Keratinocyte (primary cell): ENCODE measurements at regions not wholly inside any gene's neighbourhood (a gene's known extent, or its start where the extent isn't known, plus 50 kb on each side); places are given as distances from the start of the nearest gene placed in this dataset.

ENCODE experiments used
- DNase-seq: peaks from one replicate; pipeline ENCODE4 v3.0.0-alpha.2; 2011; ENCODE audit warnings: low read depth, missing footprints, low spot score
- FAIRE-seq: peaks from 2 replicates; lab custom pipeline; 2011; peaks lifted over from hg19 to GRCh38; lab: Jason Lieb, UNC
- H2AFZ ChIP-seq: 2 replicates; pipeline ENCODE4 v1.6.0; 2012; ENCODE audit warnings: low read length, control low read depth, inconsistent platforms; ENCODE audit not compliant: control insufficient read depth
- H3K27ac ChIP-seq: 2 replicates; pipeline ENCODE4 v1.5.1; 2011; ENCODE audit warnings: low read length; ENCODE audit not compliant: control insufficient read depth, insufficient read depth
- H3K27me3 ChIP-seq: 3 replicates; pipeline ENCODE4 v1.6.0; 2011; ENCODE audit warnings: low read length; ENCODE audit not compliant: control insufficient read depth, insufficient read depth; ENCODE audit errors: extremely low read depth
- H3K36me3 ChIP-seq, 2 experiments: 2 replicates in 1 of 2; 3 replicates in 1 of 2; pipeline ENCODE4 v1.5.1; 2011; ENCODE audit warnings: low read length in 2 of 2, mild to moderate bottlenecking in 1 of 2; ENCODE audit not compliant: control insufficient read depth in 2 of 2, insufficient read depth in 2 of 2; ENCODE audit errors: extremely low read depth in 1 of 2
- H3K4me1 ChIP-seq: 3 replicates; pipeline ENCODE4 v1.5.1; 2011; ENCODE audit warnings: low read length; ENCODE audit not compliant: control insufficient read depth, insufficient read depth; ENCODE audit errors: extremely low read depth
- H3K4me2 ChIP-seq: 3 replicates; pipeline ENCODE4 v1.6.0; 2011; ENCODE audit warnings: low read depth, low read length; ENCODE audit not compliant: control insufficient read depth, insufficient read depth; ENCODE audit errors: extremely low read depth
- H3K4me3 ChIP-seq, 3 experiments: fragments of 200-600 bp in 1 of 3; sonication (generic) in 1 of 3; 2 replicates in 2 of 3; 3 replicates in 1 of 3; pipeline ENCODE4 v1.5.1; 2011 to 2016; ENCODE audit warnings: low read length in 3 of 3, mild to moderate bottlenecking in 3 of 3, control low read depth in 2 of 3, inconsistent platforms in 1 of 3, low read depth in 1 of 3, mixed read lengths in 1 of 3, mixed run types in 1 of 3, moderate library complexity in 1 of 3; ENCODE audit not compliant: control insufficient read depth in 2 of 3, insufficient read depth in 2 of 3; ENCODE audit errors: extremely low read depth in 1 of 3
- H3K79me2 ChIP-seq: 2 replicates; pipeline ENCODE4 v1.6.0; 2012; ENCODE audit warnings: low read length; ENCODE audit not compliant: control insufficient read depth, insufficient read depth
- H3K9ac ChIP-seq: 3 replicates; pipeline ENCODE4 v1.6.0; 2011; ENCODE audit warnings: low read length; ENCODE audit not compliant: control insufficient read depth, insufficient read depth; ENCODE audit errors: extremely low read depth
- H3K9me1 ChIP-seq: 3 replicates; pipeline ENCODE4 v1.6.0; 2011; ENCODE audit warnings: low read length; ENCODE audit not compliant: control insufficient read depth, insufficient read depth; ENCODE audit errors: extremely low read depth
- H3K9me3 ChIP-seq: 2 replicates; pipeline ENCODE4 v1.5.1; 2012; ENCODE audit warnings: low read depth, low read length; ENCODE audit not compliant: control insufficient read depth
- H4K20me1 ChIP-seq: 3 replicates; pipeline ENCODE4 v1.6.0; 2011; ENCODE audit warnings: low read length; ENCODE audit not compliant: control insufficient read depth, insufficient read depth; ENCODE audit errors: extremely low read depth
- EZH2 ChIP-seq: IDR thresholded peaks from one replicate; pipeline ENCODE4 v1.6.1; 2012; ENCODE audit warnings: inconsistent platforms, mild to moderate bottlenecking, low read length, moderate library complexity
- dilution Hi-C: fragments of 300-500 bp; cut with MboI; formaldehyde crosslinking; loops from one replicate; pipeline ENCODE4 v1.7.0; 2020; ENCODE audit warnings: low sequenced_read_pairs; ENCODE audit not compliant: extremely low pct_ligation_motif_present
- TF ChIP-seq, protein P1 (sequence below), 3 experiments: IDR thresholded peaks in 1 of 3; conservative IDR thresholded peaks in 1 of 3; optimal IDR thresholded peaks in 1 of 3; 2 replicates in 2 of 3; 3 replicates in 1 of 3; pipeline versions ENCODE3 to v1.5.1; 2011; ENCODE audit warnings: low read length in 3 of 3, mild to moderate bottlenecking in 3 of 3, moderate library complexity in 2 of 3, control low read depth in 1 of 3, inconsistent platforms in 1 of 3; ENCODE audit not compliant: insufficient read depth in 2 of 3; ENCODE audit errors: extremely low read depth in 1 of 3

GRCh38 chr10:131695496-131696165 lies 205.2 kb upstream of the PPP2R2D start:
- DNase-seq (no peak), FAIRE-seq (no peak)
- H3K36me3 ChIP-seq = no peaks in the 10 kb centered on the region
- TF ChIP-seq, protein P1, sequence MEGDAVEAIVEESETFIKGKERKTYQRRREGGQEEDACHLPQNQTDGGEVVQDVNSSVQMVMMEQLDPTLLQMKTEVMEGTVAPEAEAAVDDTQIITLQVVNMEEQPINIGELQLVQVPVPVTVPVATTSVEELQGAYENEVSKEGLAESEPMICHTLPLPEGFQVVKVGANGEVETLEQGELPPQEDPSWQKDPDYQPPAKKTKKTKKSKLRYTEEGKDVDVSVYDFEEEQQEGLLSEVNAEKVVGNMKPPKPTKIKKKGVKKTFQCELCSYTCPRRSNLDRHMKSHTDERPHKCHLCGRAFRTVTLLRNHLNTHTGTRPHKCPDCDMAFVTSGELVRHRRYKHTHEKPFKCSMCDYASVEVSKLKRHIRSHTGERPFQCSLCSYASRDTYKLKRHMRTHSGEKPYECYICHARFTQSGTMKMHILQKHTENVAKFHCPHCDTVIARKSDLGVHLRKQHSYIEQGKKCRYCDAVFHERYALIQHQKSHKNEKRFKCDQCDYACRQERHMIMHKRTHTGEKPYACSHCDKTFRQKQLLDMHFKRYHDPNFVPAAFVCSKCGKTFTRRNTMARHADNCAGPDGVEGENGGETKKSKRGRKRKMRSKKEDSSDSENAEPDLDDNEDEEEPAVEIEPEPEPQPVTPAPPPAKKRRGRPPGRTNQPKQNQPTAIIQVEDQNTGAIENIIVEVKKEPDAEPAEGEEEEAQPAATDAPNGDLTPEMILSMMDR (optimal IDR thresholded peaks at IDR 0.05 in 1 of 3, IDR thresholded peaks at IDR 0.05 in 1 of 3, conservative IDR thresholded peaks at IDR 0.05 in 1 of 3; ENCODE audit: extremely low read depth in 1 of 3, insufficient read depth in 2 of 3, low read length in 3 of 3) = no peak
- TF ChIP-seq EZH2 = no peak
- no peak overlapping the region for H3K27ac ChIP-seq
- H3K4me2 ChIP-seq = no peak overlapping the region
- no peaks in the 10 kb centered on the region for H3K27me3 ChIP-seq
- dilution Hi-C loops = no loop called here
- no peaks in the 10 kb centered on the region for H3K79me2 ChIP-seq
- H3K9me3 ChIP-seq = peaks cover 2% of the 10 kb centered on the region
- H3K9me1 ChIP-seq = no peaks in the 10 kb centered on the region
- no peaks in the 10 kb centered on the region for H4K20me1 ChIP-seq
- H3K4me1 ChIP-seq = no peaks in the 10 kb centered on the region
- no peak overlapping the region for H3K4me3 ChIP-seq
- no peak overlapping the region for H2AFZ ChIP-seq
- H3K9ac ChIP-seq = no peak overlapping the region

DNA sequence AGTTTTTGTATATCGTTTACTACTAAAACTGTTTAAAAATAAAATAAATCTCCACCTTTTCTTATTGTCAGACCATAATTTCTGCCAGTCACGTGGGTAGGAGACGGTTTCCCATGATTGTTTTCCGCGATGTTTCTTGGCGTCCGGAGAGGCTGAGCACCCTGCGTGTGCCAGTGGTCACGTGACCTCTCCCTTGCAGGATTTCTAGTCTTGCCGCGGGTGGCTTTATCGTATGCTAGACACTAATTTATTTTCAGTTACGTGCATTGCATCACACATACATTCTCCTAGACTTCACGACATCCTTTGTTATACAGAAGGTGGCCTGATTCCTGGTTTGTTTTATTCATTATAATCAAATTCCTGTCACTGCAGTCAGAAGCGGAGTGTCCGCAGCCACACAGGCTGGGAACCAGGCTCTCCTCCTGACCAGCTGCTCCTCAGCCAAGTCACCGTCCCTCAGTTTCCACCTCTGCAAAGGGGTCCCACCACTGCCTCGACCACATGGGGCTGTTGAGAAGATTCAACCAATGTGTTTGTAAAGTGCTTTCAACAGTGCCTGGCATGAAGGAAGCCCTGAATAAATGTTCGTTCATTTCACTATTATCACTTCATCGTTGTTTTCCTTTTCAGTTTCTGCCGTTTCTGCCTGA lies 203.2 kb upstream of the PPP2R2D start:
- Histone ChIP-seq H3K27me3 (no peaks in the 10 kb centered on the region), H3K9ac (no peak overlapping the region), H3K4me1 (no peaks in the 10 kb centered on the region), H2AFZ (no peak overlapping the region), H3K4me3 (no peak overlapping the region), H3K79me2 (no peaks in the 10 kb centered on the region), H3K9me1 (no peaks in the 10 kb centered on the region), H4K20me1 (no peaks in the 10 kb centered on the region), H3K4me2 (no peak overlapping the region), H3K27ac (no peak overlapping the region), H3K9me3 (peaks cover 11% of the 10 kb centered on the region), H3K36me3 (no peaks in the 10 kb centered on the region)
- no peak for FAIRE-seq
- no peak for DNase-seq
- dilution Hi-C loops = no loop called here
- TF ChIP-seq, protein P1 (optimal IDR thresholded peaks at IDR 0.05 in 1 of 3, IDR thresholded peaks at IDR 0.05 in 1 of 3, conservative IDR thresholded peaks at IDR 0.05 in 1 of 3; ENCODE audit: extremely low read depth in 1 of 3, insufficient read depth in 2 of 3, low read length in 3 of 3) = no peak
- TF ChIP-seq EZH2 = no peak
